ENCODE measurements at regions not wholly inside any gene's neighbourhood (a gene's known extent, or its start where the extent isn't known, plus 50 kb on each side); places are given as distances from the start of the nearest gene placed in this dataset.

DNA sequence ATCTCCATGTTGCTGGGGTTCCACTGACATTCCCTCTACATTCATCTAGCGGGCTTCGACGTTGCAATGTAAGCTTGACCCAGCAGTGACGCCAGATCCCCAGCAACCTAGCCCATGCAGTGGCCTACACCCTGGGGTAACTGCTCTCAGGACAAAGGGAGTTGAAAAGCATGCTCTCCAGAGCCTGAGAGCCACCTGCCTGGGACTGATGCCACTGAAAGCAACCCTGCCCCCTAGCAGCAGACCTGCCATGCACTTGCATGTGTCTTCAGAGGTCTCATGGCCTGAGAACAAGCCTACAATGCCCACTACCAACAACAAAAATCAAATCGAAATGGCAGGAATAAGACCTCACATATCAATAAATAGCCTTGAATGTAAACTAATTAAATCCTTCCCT is 330.3 kb downstream of the TRIM36 start:
- no peak overlapping the region for H2AFZ ChIP-seq (ENCODE audit: insufficient read depth, low read depth, low read length, poor library complexity, severe bottlenecking)
- no peaks in the 10 kb centered on the region for H3K4me1 Mint-ChIP-seq
- H3K36me3 ChIP-seq (replicated peaks in 1 of 2; ENCODE audit: control insufficient read depth in 1 of 2, insufficient read depth in 2 of 2, low read length in 2 of 2), result no peaks in the 10 kb centered on the region
- no peaks in the 10 kb centered on the region for H3K36me3 Mint-ChIP-seq
- no peaks in the 10 kb centered on the region for H4K20me1 ChIP-seq (ENCODE audit: insufficient read depth, low read length)
- H3K4me2 ChIP-seq (replicated peaks; ENCODE audit: extremely low read depth, low read length, poor library complexity, severe bottlenecking), result no peak overlapping the region
- H3K4me3 Mint-ChIP-seq, result no peak overlapping the region
- 87% methylated on average over 4 of the region's 5 CpGs for WGBS (ENCODE audit: insufficient coverage)
- H3K27ac ChIP-seq (ENCODE audit: low read depth in 1 of 2, low read length in 2 of 2), result no peak overlapping the region
- H3K4me1 ChIP-seq (ENCODE audit: control insufficient read depth in 1 of 2, insufficient read depth in 2 of 2, low read length in 2 of 2), result no peaks in the 10 kb centered on the region
- no peak overlapping the region for H3K9ac ChIP-seq (ENCODE audit: insufficient read depth, low read length, poor library complexity, severe bottlenecking)
- no peaks in the 10 kb centered on the region for H3K79me2 ChIP-seq (ENCODE audit: insufficient read depth, low read length)
- no peak overlapping the region for H3K4me3 ChIP-seq (replicated peaks in 1 of 3; ENCODE audit: low read depth in 2 of 3, low read length in 3 of 3)
- peaks cover 0 to 2% (median 0%) of the 10 kb centered on the region in 3 donors for H3K27me3 Mint-ChIP-seq (ENCODE audit: low read depth in 3 of 3)
- no peaks in the 10 kb centered on the region for H3K27me3 ChIP-seq (ENCODE audit: control insufficient read depth in 2 of 2, insufficient read depth in 2 of 2, low read length in 2 of 2)
- peaks cover 7 to 11% of the 10 kb centered on the region in 2 donors for H3K9me3 ChIP-seq (replicated peaks in 1 of 2; ENCODE audit: control insufficient read depth in 1 of 2, insufficient read depth in 1 of 2, low read length in 2 of 2)
- peaks cover 3 to 19% (median 7%) of the 10 kb centered on the region in 7 donors for H3K9me3 Mint-ChIP-seq
- intact Hi-C loops (cut with micrococcal nuclease), result no loop called here
- no peak overlapping the region for H3K27ac Mint-ChIP-seq
- TF ChIP-seq, protein P1, sequence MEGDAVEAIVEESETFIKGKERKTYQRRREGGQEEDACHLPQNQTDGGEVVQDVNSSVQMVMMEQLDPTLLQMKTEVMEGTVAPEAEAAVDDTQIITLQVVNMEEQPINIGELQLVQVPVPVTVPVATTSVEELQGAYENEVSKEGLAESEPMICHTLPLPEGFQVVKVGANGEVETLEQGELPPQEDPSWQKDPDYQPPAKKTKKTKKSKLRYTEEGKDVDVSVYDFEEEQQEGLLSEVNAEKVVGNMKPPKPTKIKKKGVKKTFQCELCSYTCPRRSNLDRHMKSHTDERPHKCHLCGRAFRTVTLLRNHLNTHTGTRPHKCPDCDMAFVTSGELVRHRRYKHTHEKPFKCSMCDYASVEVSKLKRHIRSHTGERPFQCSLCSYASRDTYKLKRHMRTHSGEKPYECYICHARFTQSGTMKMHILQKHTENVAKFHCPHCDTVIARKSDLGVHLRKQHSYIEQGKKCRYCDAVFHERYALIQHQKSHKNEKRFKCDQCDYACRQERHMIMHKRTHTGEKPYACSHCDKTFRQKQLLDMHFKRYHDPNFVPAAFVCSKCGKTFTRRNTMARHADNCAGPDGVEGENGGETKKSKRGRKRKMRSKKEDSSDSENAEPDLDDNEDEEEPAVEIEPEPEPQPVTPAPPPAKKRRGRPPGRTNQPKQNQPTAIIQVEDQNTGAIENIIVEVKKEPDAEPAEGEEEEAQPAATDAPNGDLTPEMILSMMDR (IDR thresholded peaks at IDR 0.05), result no peak
- DNase-seq, result no peak

DNA sequence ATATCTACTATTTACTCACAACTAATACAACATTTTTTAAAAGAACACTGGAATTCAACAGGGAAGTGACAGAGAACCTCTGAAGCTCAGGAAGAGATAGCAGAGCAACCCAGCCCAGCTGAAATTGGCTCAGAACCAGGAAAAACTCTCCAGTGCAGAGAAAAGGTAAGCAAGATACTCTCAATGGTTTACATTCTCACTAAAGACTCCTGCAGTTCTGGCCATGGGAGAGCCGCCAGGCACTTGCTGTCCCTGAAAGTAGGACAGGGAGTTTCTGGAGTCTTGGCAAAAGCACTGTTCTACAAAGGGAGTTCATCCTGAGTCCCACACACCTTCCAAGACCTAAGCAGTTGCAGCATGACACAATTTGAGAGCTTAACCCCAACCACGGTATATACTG is 330.8 kb downstream of the TRIM36 start:
- WGBS (ENCODE audit: insufficient coverage), result 100% methylated on average over 1 of the region's 2 CpGs
- H3K36me3 ChIP-seq (replicated peaks in 1 of 2; ENCODE audit: control insufficient read depth in 1 of 2, insufficient read depth in 2 of 2, low read length in 2 of 2), result no peaks in the 10 kb centered on the region
- H3K27ac Mint-ChIP-seq, result peak overlapping the region in 1 of 7 donors; percentile 4
- no peak overlapping the region for H3K4me3 ChIP-seq (replicated peaks in 1 of 3; ENCODE audit: low read depth in 2 of 3, low read length in 3 of 3)
- no peak overlapping the region for H3K9ac ChIP-seq (ENCODE audit: insufficient read depth, low read length, poor library complexity, severe bottlenecking)
- no peak overlapping the region for H3K4me2 ChIP-seq (replicated peaks; ENCODE audit: extremely low read depth, low read length, poor library complexity, severe bottlenecking)
- H3K36me3 Mint-ChIP-seq, result no peaks in the 10 kb centered on the region
- H3K4me1 Mint-ChIP-seq, result no peaks in the 10 kb centered on the region
- H3K27me3 Mint-ChIP-seq (ENCODE audit: low read depth in 3 of 3), result peaks cover 0 to 5% (median 0%) of the 10 kb centered on the region in 3 donors
- H3K9me3 Mint-ChIP-seq, result peaks cover 3 to 15% (median 5%) of the 10 kb centered on the region in 7 donors
- H3K79me2 ChIP-seq (ENCODE audit: insufficient read depth, low read length), result no peaks in the 10 kb centered on the region
- H3K27me3 ChIP-seq (ENCODE audit: control insufficient read depth in 2 of 2, insufficient read depth in 2 of 2, low read length in 2 of 2), result no peaks in the 10 kb centered on the region
- H4K20me1 ChIP-seq (ENCODE audit: insufficient read depth, low read length), result no peaks in the 10 kb centered on the region
- peaks cover 7 to 10% of the 10 kb centered on the region in 2 donors for H3K9me3 ChIP-seq (replicated peaks in 1 of 2; ENCODE audit: control insufficient read depth in 1 of 2, insufficient read depth in 1 of 2, low read length in 2 of 2)
- intact Hi-C loops (cut with micrococcal nuclease), result no loop called here
- TF ChIP-seq, protein P1 (IDR thresholded peaks at IDR 0.05), result no peak
- no peaks in the 10 kb centered on the region for H3K4me1 ChIP-seq (ENCODE audit: control insufficient read depth in 1 of 2, insufficient read depth in 2 of 2, low read length in 2 of 2)
- H3K27ac ChIP-seq (ENCODE audit: low read depth in 1 of 2, low read length in 2 of 2), result no peak overlapping the region
- DNase-seq, result no peak
- no peak overlapping the region for H3K4me3 Mint-ChIP-seq
- no peak overlapping the region for H2AFZ ChIP-seq (ENCODE audit: insufficient read depth, low read depth, low read length, poor library complexity, severe bottlenecking)
